NCI-H748 (cell line): ENCODE measurements at regions not wholly inside any gene's neighbourhood (a gene's known extent, or its start where the extent isn't known, plus 50 kb on each side); places are given as distances from the start of the nearest gene placed in this dataset.
"Not testable (repeated sequence)": the region's sequence is repeated elsewhere in the genome, so short reads cannot be mapped to it uniquely, and the experiment has no call there.

ENCODE experiments used
- DNase-seq: peaks from one replicate; lab custom pipeline; 2025; ENCODE audit not compliant: unreplicated experiment; lab: John Stamatoyannopoulos, UW

- no peak for DNase-seq
These were observed 50.9 kb upstream of the MITF start for GRCh38 chr3:69688400-69688799.

DNA sequence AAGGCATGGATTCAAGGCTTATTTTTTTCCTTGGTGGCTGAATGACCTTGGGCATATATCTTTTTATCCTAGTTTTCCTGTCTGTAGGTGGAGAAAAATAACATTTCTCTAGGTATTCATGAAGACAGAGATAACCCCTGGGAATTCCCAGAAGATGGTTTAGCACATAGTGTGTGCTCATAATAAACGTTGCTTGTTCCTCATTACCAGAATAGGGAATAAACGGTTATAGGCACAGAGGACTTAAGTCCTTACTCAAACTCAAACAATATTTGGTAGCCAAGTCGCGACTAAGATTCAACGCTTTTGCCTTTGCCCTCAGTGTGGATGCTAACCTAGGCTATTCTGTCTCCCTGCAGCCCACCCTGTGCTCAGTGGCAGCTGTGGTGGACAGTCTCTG lies 51.6 kb upstream of the MITF start:
- DNase-seq: no peak

DNA sequence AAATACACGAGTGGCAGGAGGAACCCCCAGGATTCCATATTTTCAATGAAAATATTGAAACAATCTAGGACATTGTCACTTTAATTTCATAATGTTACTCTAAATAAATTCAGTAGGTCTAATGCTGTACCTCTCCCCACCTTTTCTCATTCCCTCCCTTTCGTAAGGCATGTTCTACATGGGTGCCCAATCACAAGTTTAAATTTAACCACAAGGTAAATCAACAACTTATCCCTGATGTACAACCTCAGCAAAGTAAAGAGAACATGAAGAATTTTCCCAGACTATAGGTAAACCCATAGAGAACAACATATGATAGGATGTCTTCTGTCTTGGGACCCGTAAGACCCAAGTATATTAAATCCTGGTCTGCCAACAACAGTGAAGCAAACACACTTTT lies 53.2 kb upstream of the MITF start:
- DNase-seq: no peak

- no peak for DNase-seq
These were observed 54.8 kb upstream of the MITF start for GRCh38 chr3:69684309-69684961.

- DNase-seq: peak; percentile 75
These were observed 56.0 kb upstream of the MITF start for GRCh38 chr3:69683082-69683806.

- DNase-seq: not testable (repeated sequence)
These were observed 61.8 kb upstream of the MITF start for GRCh38 chr3:69677456-69677855.

GRCh38 chr3:69675786-69676530 lies 63.3 kb upstream of the MITF start:
- DNase-seq: peak; percentile 63

DNA sequence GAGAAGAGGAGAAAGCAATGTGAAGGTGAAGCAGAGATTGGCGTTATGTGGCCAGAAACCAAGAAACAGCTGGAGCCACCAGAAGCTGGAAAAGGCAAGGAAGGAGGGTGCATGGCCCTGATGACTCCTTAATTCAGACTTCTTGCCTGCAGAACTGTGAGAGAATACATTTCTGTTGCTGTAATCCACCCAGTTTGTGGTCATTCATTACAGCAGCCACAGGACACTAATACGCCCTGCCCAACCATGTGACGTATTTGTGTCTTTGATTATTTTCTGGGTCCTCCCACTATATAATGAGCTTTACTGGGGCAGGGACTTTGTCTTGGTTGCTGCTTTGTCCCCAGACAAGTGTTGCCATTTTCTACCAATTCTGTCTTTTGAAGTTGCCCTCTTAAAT lies 64.5 kb upstream of the MITF start:
- DNase-seq: no peak

- DNase-seq: peak; percentile 21
These were observed 67.9 kb upstream of the MITF start for GRCh38 chr3:69671082-69671952.

GRCh38 chr3:69669070-69669469 lies 70.2 kb upstream of the MITF start:
- DNase-seq: no peak

GRCh38 chr3:69665026-69665737 lies 74.1 kb upstream of the MITF start:
- peak; percentile 50 for DNase-seq

GRCh38 chr3:69660631-69661030 lies 78.6 kb upstream of the MITF start:
- DNase-seq: no peak

DNA sequence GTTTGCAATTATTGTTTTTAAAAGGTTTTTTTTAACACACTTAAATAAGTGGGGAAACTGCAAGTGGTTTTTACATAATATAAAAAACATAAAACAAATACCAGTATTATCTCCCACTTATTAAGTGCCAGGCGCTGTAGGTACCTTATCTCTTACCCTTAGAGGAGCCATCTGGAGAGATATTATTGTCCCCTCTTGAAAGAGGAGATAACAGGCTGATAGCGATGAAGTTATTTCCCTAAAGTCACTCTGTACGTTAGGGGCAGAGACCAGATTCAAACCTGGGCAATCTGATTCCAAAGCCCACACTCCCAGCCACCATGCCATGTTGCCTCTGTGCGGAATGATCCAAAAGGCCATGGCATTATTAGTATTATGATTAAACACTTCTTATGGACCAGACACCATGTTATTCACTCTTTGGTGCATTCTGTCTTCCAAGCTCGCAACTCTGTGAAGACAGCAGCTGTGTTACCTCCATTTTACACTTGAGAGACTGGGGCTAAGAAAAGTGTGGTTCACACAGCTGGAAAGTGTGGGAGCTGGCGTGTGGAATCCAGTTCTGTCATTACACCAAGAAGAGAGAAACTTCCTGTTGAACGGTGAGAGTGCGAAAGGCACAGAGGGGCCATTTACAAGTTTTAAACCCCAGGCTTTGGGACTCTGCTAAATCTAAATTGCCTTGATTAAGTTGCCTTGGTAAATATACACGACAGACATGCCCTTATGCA lies 79.9 kb upstream of the MITF start:
- no peak for DNase-seq

- no peak for DNase-seq
These were observed 80.6 kb upstream of the MITF start for GRCh38 chr3:69658514-69659140.

- not testable (repeated sequence) for DNase-seq
These were observed 82.2 kb upstream of the MITF start for GRCh38 chr3:69657030-69657429.

GRCh38 chr3:69651765-69652164 lies 87.5 kb upstream of the MITF start:
- DNase-seq: no peak

GRCh38 chr3:69650066-69650419 lies 89.2 kb upstream of the MITF start:
- DNase-seq: no peak

GRCh38 chr3:69649120-69650065 lies 89.9 kb upstream of the MITF start:
- no peak for DNase-seq
